OCI-LY1 (cell line): ENCODE measurements at regions not wholly inside any gene's neighbourhood (a gene's known extent, or its start where the extent isn't known, plus 50 kb on each side); places are given as distances from the start of the nearest gene placed in this dataset.

Experiments
- H2AFZ ChIP-seq: fragments of 200-600 bp; sonication (generic), shearing (Covaris generic); 2 replicates; pipeline ENCODE4 v1.6.0; 2014; ENCODE audit warnings: antibody characterized with exemption, mild to moderate bottlenecking, low read length
- H3F3A ChIP-seq: fragments of 200-600 bp; sonication (generic), shearing (Covaris generic); 2 replicates; pipeline ENCODE4 v1.6.0; 2014; ENCODE audit warnings: mild to moderate bottlenecking, antibody characterized with exemption, low read length, moderate library complexity; ENCODE audit not compliant: insufficient read depth
- H3K27ac ChIP-seq: fragments of 200-600 bp; sonication (generic); 2 replicates; pipeline ENCODE4 v1.5.1; 2014; ENCODE audit warnings: low read length, mixed run types, mild to moderate bottlenecking, low read depth; ENCODE audit not compliant: poor library complexity, severe bottlenecking
- H3K27me3 ChIP-seq: fragments of 200-600 bp; sonication (generic); 2 replicates; pipeline ENCODE4 v1.6.0; 2014; ENCODE audit warnings: antibody characterized with exemption, mild to moderate bottlenecking, low read length, moderate library complexity; ENCODE audit not compliant: insufficient read depth
- H3K36me3 ChIP-seq: fragments of 200-600 bp; sonication (generic); 2 replicates; pipeline ENCODE4 v1.6.1; 2014; ENCODE audit warnings: mild to moderate bottlenecking, antibody characterized with exemption, low read length, moderate library complexity, mixed read lengths; ENCODE audit not compliant: insufficient read depth
- H3K4me1 ChIP-seq: fragments of 200-600 bp; sonication (generic); 2 replicates; pipeline ENCODE4 v1.5.1; 2014; ENCODE audit warnings: mild to moderate bottlenecking, low read length, moderate library complexity; ENCODE audit not compliant: insufficient read depth, severe bottlenecking
- H3K4me2 ChIP-seq: fragments of 200-600 bp; sonication (generic), shearing (Covaris generic); 2 replicates; pipeline ENCODE4 v1.6.1; 2014; ENCODE audit warnings: low read length
- H3K4me3 ChIP-seq: fragments of 200-600 bp; sonication (generic); 2 replicates; pipeline ENCODE4 v1.5.1; 2014; ENCODE audit warnings: low read length, low read depth, mild to moderate bottlenecking, mixed read lengths; ENCODE audit not compliant: poor library complexity, severe bottlenecking
- H3K79me2 ChIP-seq: fragments of 200-600 bp; shearing (Covaris generic); 2 replicates; pipeline ENCODE4 v1.6.1; 2016; ENCODE audit warnings: mixed run types, low read length, mixed read lengths; ENCODE audit not compliant: insufficient read depth
- H3K9ac ChIP-seq: fragments of 200-600 bp; sonication (generic), shearing (Covaris generic); 2 replicates; pipeline ENCODE4 v1.6.1; 2014; ENCODE audit warnings: mild to moderate bottlenecking, low read length, mixed read lengths
- H3K9me2 ChIP-seq: fragments of 200-600 bp; sonication (generic), shearing (Covaris generic); 2 replicates; pipeline ENCODE4 v1.6.1; 2014; ENCODE audit warnings: low read depth, mild to moderate bottlenecking, low read length, mixed read lengths
- H3K9me3 ChIP-seq: fragments of 200-600 bp; shearing (Covaris generic); 2 replicates; pipeline ENCODE4 v1.6.1; 2014; ENCODE audit warnings: low read length, mixed read lengths
- H4K20me1 ChIP-seq: fragments of 200-600 bp; sonication (generic), shearing (Covaris generic); 2 replicates; pipeline ENCODE4 v1.6.0; 2016; ENCODE audit warnings: mild to moderate bottlenecking, low read length; ENCODE audit not compliant: insufficient read depth
- CTCF ChIP-seq: fragments of 200-600 bp; sonication (generic), shearing (Covaris generic); IDR thresholded peaks from 2 replicates; pipeline ENCODE4 v1.5.1; 2017; ENCODE audit warnings: mild to moderate bottlenecking, antibody characterized with exemption, low read length, moderate library complexity, mixed read lengths
- EZH2 ChIP-seq: fragments of 200-600 bp; sonication (generic), shearing (Covaris generic); IDR thresholded peaks from 2 replicates; pipeline ENCODE4 v1.8.0; 2017; ENCODE audit warnings: borderline replicate concordance, mixed run types, mild to moderate bottlenecking, antibody characterized with exemption, low read length, moderate library complexity, mixed read lengths

- Histone ChIP-seq H3K4me1 (no peaks in the 10 kb centered on the region), H3K9ac (no peak overlapping the region), H3K27ac (no peak overlapping the region), H3K27me3 (no peaks in the 10 kb centered on the region), H3K36me3 (no peaks in the 10 kb centered on the region), H3K4me3 (no peak overlapping the region), H3K9me3 (no peaks in the 10 kb centered on the region), H4K20me1 (no peaks in the 10 kb centered on the region), H3K9me2 (no peaks in the 10 kb centered on the region), H3K4me2 (no peak overlapping the region), H3K79me2 (no peaks in the 10 kb centered on the region), H2AFZ (no peak overlapping the region), H3F3A (no peaks in the 10 kb centered on the region)
- TF ChIP-seq EZH2: no peak
- TF ChIP-seq CTCF: no peak
These were observed 162.0 kb upstream of the EPHA7 start for GRCh38 chr6:93581371-93581770.

GRCh38 chr6:93580446-93580845 lies 161.1 kb upstream of the EPHA7 start:
- H3F3A ChIP-seq: no peaks in the 10 kb centered on the region
- no peaks in the 10 kb centered on the region for H3K4me1 ChIP-seq
- no peak overlapping the region for H3K4me3 ChIP-seq
- no peak overlapping the region for H3K4me2 ChIP-seq
- no peak overlapping the region for H3K9ac ChIP-seq
- no peaks in the 10 kb centered on the region for H4K20me1 ChIP-seq
- no peaks in the 10 kb centered on the region for H3K79me2 ChIP-seq
- TF ChIP-seq EZH2 (no peak), CTCF (no peak)
- no peak overlapping the region for H2AFZ ChIP-seq
- no peaks in the 10 kb centered on the region for H3K9me3 ChIP-seq
- no peaks in the 10 kb centered on the region for H3K27me3 ChIP-seq
- no peaks in the 10 kb centered on the region for H3K36me3 ChIP-seq
- no peaks in the 10 kb centered on the region for H3K9me2 ChIP-seq
- H3K27ac ChIP-seq: no peak overlapping the region

- no peaks in the 10 kb centered on the region for H3K79me2 ChIP-seq
- H2AFZ ChIP-seq: no peak overlapping the region
- no peaks in the 10 kb centered on the region for H3K27me3 ChIP-seq
- TF ChIP-seq EZH2: no peak
- TF ChIP-seq CTCF: no peak
- H3K27ac ChIP-seq: no peak overlapping the region
- no peaks in the 10 kb centered on the region for H3K9me3 ChIP-seq
- no peak overlapping the region for H3K4me2 ChIP-seq
- H4K20me1 ChIP-seq: no peaks in the 10 kb centered on the region
- H3F3A ChIP-seq: no peaks in the 10 kb centered on the region
- no peaks in the 10 kb centered on the region for H3K4me1 ChIP-seq
- no peaks in the 10 kb centered on the region for H3K9me2 ChIP-seq
- no peaks in the 10 kb centered on the region for H3K36me3 ChIP-seq
- no peak overlapping the region for H3K4me3 ChIP-seq
- H3K9ac ChIP-seq: no peak overlapping the region
These were observed 156.3 kb upstream of the EPHA7 start for GRCh38 chr6:93575495-93576267.
